HG03354 (cell line): ENCODE measurements at regions not wholly inside any gene's neighbourhood (a gene's known extent, or its start where the extent isn't known, plus 50 kb on each side); places are given as distances from the start of the nearest gene placed in this dataset.

Experiments
- ATAC-seq: cut with Tn5 transposase; IDR thresholded peaks from one replicate; pipeline ENCODE4 v1.9.1; 2021; ENCODE audit warnings: mild to moderate bottlenecking; ENCODE audit not compliant: unreplicated experiment, poor library complexity, severe bottlenecking

GRCh38 chr3:57009802-57010201, 50.7 kb upstream of the SPATA12 start:
- no peak for ATAC-seq

GRCh38 chr3:57009367-57009766, 51.1 kb upstream of the SPATA12 start:
- ATAC-seq = no peak

DNA sequence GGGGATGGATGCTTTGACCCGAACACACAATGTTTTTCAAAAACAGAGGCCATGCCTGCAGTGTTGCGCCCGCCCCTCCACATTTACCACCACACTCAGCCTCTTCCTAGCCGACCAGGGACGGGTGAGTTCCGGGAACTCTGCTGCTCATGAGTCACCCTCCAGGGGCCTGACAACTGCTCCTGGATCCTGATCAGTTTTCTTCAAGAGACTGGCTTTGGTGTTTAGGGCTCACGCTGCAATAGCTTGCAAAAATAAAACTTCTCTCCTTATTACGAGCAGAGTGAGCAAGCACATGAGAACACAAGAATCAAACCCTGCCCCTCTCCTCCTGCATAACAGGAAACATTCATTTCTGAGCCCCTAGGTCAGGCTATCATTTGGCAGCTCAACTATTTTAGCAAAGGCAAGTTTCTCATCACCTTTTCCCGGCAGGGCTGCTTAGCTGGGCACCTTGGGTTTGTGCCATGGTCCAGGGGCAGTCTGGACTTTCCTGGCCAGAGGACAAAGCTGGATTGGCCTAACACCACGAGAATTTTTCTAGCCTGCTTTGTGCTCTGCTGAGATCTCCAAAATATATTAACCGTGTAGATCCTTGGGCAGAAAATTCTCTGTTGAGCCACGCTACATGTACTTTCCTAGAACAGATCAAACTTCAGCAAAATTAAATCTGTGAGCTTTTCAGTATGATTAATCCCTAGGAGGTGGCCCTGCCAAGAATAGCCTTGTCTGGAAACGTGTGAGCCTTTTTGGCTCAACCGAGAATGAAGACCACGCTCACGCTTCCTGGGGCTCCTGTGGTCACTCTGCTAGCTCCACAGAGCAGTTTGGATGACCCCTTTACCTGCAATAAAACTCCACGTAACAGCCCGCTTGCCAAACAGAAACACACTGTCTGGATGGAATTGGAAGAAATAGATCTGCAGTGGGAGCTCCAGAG, 52.7 kb upstream of the SPATA12 start:
- ATAC-seq = no peak

DNA sequence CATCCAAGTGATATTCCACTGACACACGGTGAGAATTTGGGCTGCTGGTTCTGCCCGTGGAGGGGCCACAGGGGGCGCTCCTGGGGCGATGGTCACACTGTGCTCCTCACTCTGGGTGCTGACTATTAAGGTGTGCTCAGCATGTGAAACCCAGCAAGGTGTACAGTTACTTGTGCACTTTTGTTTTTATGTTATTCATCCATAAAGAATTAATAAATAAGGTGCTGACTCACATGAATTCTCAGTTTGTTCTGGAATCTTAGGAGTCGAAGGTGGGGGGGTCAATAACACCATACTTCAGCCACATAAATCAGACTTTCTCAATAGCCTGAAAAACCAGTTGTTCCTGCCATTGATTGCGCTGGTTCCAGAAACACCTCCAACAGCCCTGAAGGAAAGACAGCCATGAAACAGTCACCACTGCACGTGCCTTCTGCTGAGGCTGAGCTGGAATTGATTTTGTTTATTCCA, 53.5 kb upstream of the SPATA12 start:
- ATAC-seq = no peak

DNA sequence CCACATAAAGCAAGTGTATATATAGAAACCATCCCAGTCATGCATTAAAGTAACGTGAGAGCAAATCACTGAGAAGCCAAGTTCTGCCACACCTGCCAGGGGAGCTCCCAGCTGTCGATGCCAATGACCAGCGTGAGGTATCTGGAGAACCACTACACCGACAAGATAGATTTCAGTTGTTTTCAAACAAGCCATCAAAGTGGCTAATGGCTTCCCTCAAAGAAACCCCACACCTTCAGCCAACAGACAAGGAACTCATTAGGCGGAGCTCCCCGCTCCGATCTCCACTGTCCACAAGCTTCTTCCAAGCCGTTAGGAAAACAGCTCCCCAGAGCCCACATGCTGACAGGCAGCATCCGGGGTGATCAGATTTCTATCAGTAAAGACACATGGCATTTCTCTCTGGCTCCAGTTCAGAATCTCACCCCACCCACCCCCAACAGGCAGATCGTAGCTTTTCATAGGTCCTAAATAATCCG, 54.2 kb upstream of the SPATA12 start:
- no peak for ATAC-seq

DNA sequence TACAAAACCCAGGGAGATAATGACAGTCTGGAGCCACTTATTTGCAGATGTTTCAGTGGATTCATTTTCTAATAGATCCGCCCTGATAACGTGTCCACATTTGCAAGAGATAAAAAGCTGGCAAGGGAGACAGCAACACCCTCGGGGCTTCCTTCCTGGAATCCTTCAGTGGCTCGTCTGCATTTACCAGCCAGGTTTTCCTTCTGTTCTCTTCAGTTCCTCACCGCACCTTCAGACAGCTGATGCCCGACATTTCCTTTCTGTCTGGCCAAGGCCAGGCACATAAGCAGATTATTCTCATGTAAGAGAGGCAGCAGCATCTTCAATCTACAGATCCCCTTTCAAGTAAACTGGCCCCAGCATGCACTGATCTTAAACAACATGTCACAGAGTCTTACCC, 56.2 kb upstream of the SPATA12 start:
- ATAC-seq = no peak

GRCh38 chr3:57003676-57004075, 56.8 kb upstream of the SPATA12 start:
- ATAC-seq = no peak

- no peak for ATAC-seq
Measured at GRCh38 chr3:57001356-57001755, 59.1 kb upstream of the SPATA12 start.

- no peak for ATAC-seq
Measured at GRCh38 chr3:57000012-57000411, 60.5 kb upstream of the SPATA12 start.

- ATAC-seq = no peak
Measured at GRCh38 chr3:56999547-56999946, 60.9 kb upstream of the SPATA12 start.

GRCh38 chr3:56998076-56998529, 62.4 kb upstream of the SPATA12 start:
- ATAC-seq = no peak

GRCh38 chr3:56997675-56998074, 62.8 kb upstream of the SPATA12 start:
- ATAC-seq = no peak

DNA sequence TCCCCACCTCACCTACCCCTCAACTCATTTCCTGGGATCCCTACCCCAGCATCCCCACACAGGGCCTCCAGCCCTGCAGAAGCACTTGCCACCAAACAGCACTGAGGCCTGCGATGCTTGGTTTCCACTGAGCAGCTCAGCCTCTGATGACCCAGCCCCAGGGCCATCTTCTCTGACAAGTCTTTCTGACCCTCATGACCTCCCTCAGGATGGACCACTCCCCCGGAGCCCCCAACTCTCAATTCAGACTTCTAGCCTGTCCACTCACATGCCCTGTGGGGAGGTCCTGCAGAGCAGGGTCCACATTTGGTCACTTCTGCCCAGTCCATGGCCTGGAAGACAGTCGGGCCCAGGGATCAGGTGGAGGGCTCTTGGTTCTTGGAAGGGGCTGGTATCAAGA, 63.4 kb upstream of the SPATA12 start:
- no peak for ATAC-seq

- ATAC-seq = no peak
Measured at GRCh38 chr3:56994391-56994790, 66.1 kb upstream of the SPATA12 start.

- no peak for ATAC-seq
Measured at GRCh38 chr3:56990641-56991015, 69.8 kb upstream of the SPATA12 start.

DNA sequence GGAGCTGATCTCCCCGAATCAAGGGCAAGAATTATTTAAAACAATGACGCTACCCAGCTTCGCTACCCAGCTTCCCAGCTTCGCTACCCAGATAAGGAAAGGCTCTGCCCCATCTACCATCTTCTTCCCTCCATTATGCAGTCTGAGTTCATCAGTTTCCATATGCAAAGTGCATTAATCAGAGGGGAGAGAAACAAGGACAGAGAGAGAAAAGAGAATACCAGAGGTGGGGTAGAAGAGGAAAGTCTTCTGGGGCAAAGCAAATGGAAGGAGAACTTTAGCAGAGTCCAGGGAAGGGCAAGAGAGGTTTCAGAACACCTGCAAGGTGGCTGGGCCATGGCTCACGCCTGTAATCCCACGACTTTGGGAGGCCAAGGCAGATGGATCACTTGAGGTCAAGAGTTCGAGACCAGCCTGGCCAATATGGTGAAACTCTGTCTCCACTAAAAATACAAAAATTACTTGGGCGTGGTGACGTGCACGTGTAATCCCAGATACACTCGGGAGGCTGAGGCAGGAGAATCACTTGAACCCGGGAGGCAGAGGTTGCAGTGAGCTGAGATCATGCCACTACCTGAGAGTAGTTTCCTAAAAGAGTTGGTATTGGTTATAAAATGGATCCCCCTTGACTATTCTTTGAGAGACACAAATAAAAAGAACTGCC, 70.4 kb upstream of the SPATA12 start:
- ATAC-seq = no peak

DNA sequence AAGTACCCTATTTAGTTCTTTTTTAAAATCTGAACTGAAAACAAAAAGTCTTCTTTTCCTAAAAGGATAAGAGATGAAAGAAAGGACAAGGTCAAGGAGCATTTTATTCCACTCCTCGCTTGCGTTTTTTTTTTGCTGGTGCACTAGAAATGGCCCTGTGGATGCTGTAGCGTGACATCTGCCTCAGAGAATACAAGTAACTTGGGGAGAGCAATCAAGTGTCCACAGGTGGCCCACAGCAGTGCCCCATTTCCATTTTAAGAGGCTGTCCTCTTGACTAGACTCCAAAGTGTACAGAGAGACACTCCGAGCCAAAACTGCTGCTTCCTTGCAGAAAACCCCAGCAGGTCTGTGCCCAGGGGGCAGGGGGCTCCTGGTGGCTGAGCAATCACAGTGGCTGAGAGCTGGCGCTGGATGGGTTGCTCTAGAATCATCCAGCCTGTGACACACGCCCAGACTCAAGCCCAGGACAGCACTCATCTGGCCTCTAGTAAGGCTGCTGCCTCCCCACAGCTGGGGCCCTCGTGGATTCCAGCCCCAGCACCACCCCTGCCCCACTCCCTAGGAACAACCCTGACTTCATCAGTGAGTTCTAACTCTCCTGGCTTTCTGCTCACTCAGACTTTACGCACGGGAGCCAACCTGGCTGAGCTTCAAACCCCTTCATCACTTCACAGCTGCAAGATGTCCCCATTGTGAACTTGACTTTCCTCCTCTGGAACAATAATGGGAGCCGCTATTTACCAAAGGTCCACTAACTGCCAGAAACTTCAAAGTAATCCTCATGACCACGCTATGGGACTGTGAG, 71.1 kb upstream of the SPATA12 start:
- no peak for ATAC-seq

DNA sequence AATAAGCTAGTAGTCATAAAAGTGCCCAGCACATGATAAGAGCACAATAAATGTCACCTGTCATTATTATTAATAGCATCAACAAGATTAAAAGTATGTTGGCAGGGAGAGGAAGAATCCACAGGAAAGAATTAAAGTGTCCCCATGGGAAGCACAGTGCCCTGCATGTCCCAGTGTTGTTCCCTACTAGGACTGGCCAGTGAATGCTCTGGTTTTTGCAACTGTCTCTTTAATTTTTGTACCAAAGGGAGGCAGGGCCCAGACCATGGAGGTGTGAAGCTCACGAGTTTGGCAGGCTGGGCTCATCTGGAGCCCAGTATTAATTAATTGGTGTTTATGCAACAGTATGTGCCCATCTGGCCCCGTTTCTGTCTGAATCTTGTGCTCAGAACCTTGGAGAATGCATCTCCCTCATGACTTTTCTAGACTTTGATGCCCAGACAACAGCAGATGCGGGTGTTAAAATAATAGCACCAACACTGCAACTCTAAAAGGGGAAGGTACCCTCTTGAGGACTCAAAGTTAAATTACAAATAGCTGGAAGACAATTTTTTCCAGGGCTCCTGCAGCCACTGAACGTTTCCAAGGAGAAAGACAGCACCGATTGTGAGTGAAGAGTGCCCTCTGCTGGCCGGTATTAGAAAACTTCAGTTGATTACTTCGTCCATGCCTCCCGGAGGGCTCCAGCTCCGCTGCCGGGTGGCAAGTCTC, 71.9 kb upstream of the SPATA12 start:
- peak; percentile 52 for ATAC-seq

DNA sequence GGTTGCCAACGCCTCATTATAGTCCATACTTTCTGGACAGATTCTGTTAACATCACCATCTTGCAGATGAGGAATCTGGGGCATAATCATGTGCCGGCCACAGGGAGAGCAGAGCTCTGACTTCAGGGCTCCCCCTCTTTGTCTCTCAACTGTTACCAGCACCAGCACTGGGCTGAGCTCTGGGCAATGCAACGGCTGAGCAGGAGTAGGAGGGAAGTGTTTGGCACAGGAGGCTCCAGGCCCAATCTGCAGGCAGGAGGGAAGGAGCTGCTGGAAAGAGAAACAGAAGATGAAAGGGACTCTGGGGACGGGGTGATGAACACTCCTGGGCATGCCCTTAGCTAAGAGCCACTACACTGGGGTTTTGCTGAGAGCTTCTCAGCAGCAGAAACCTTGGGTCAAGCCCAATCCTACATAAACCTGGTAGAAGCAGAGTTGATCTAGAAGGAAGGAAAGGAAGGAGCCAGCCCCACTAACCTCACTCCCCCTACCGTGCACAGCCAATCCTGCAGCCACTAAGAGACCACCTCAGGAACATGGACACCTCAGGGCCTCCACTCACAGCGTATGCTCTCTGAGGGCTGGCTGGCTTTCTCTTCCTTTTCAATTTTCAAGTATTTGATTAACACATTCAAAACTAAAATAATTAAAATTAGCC, 73.1 kb upstream of the SPATA12 start:
- no peak for ATAC-seq
